ENCODE measurements at regions not wholly inside any gene's neighbourhood (a gene's known extent, or its start where the extent isn't known, plus 50 kb on each side); places are given as distances from the start of the nearest gene placed in this dataset.
"Not testable (repeated sequence)": the region's sequence is repeated elsewhere in the genome, so short reads cannot be mapped to it uniquely, and the experiment has no call there.

DNA sequence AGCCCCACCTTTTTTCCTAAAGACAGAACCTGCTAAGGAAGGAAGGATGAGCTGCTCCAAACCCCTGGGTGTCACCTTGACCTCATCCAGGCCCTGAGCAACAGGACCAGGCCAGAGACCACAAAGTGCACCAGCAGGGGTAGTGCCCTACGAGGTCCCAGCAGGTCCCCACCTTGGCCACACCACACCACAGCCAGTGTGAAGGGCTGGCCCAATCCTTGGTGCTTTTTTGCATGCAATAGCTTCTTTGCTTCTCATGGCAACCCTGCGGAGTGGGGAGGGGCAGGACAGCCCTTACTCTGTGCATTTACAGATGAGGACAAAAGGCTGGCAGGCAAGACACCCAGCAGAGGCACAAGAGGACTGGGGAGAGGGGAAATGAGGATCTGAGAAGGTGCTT is 352.6 kb downstream of the BCL11B start:
- no peaks in the 10 kb centered on the region for H3K36me3 ChIP-seq (ENCODE audit: insufficient read depth, low read length)

GRCh38 chr14:98921306-98921705 is 350.7 kb downstream of the BCL11B start:
- H3K79me2 ChIP-seq (replicated peaks; ENCODE audit: insufficient read depth, low read length); H2AFZ ChIP-seq (ENCODE audit: low read depth, low read length); H3K27me3 ChIP-seq (ENCODE audit: insufficient read depth, low read depth, low read length); H4K20me1 ChIP-seq (ENCODE audit: insufficient read depth); H3K9me3 ChIP-seq (ENCODE audit: low read length); H3K36me3 ChIP-seq (ENCODE audit: insufficient read depth, low read length); H3F3A ChIP-seq (ENCODE audit: insufficient read depth, low read length, poor library complexity, severe bottlenecking); H3K9me2 ChIP-seq (ENCODE audit: insufficient read depth, low read length); H3K27ac ChIP-seq (ENCODE audit: low read length); H3K4me3 ChIP-seq (ENCODE audit: low read length); H3K9ac ChIP-seq (ENCODE audit: low read length); H3K4me2 ChIP-seq (ENCODE audit: low read length): not testable (repeated sequence)

More for the DNA sequence above, 352.6 kb downstream of the BCL11B start:
- TF ChIP-seq TAF1 (IDR thresholded peaks at IDR 0.05; ENCODE audit: low read depth) (no peak), REST (IDR thresholded peaks at IDR 0.05; ENCODE audit: borderline replicate concordance) (no peak)
- Histone ChIP-seq H2AFZ (ENCODE audit: low read depth, low read length) (no peak overlapping the region), H3F3A (ENCODE audit: insufficient read depth, low read length, poor library complexity, severe bottlenecking) (no peaks in the 10 kb centered on the region), H3K4me2 (ENCODE audit: low read length) (no peak overlapping the region), H3K9me2 (ENCODE audit: insufficient read depth, low read length) (no peaks in the 10 kb centered on the region), H3K9me3 (ENCODE audit: low read length) (no peaks in the 10 kb centered on the region), H3K9ac (ENCODE audit: low read length) (no peak overlapping the region), H3K27me3 (ENCODE audit: insufficient read depth, low read depth, low read length) (no peaks in the 10 kb centered on the region), H4K20me1 (ENCODE audit: insufficient read depth) (no peaks in the 10 kb centered on the region), H3K4me3 (ENCODE audit: low read length) (no peak overlapping the region), H3K27ac (ENCODE audit: low read length) (no peak overlapping the region), H3K79me2 (replicated peaks; ENCODE audit: insufficient read depth, low read length) (no peaks in the 10 kb centered on the region)

- Histone ChIP-seq H3K9ac (ENCODE audit: low read length) (no peak overlapping the region), H3K4me3 (ENCODE audit: low read length) (no peak overlapping the region), H4K20me1 (ENCODE audit: insufficient read depth) (no peaks in the 10 kb centered on the region), H3F3A (ENCODE audit: insufficient read depth, low read length, poor library complexity, severe bottlenecking) (no peaks in the 10 kb centered on the region), H3K79me2 (replicated peaks; ENCODE audit: insufficient read depth, low read length) (no peaks in the 10 kb centered on the region), H3K27me3 (ENCODE audit: insufficient read depth, low read depth, low read length) (no peaks in the 10 kb centered on the region), H3K9me2 (ENCODE audit: insufficient read depth, low read length) (no peaks in the 10 kb centered on the region), H3K9me3 (ENCODE audit: low read length) (no peaks in the 10 kb centered on the region), H3K4me2 (ENCODE audit: low read length) (no peak overlapping the region), H2AFZ (ENCODE audit: low read depth, low read length) (no peak overlapping the region), H3K36me3 (ENCODE audit: insufficient read depth, low read length) (no peaks in the 10 kb centered on the region), H3K27ac (ENCODE audit: low read length) (no peak overlapping the region)
- TF ChIP-seq SMC3 (conservative IDR thresholded peaks at IDR 0.05; ENCODE audit: poor library complexity): no peak
- TF ChIP-seq CTCF (IDR thresholded peaks at IDR 0.05; ENCODE audit: poor library complexity, severe bottlenecking): no peak
- no peak for TF ChIP-seq POLR2AphosphoS5 (IDR thresholded peaks at IDR 0.05)
- no peak for TF ChIP-seq REST (IDR thresholded peaks at IDR 0.05; ENCODE audit: borderline replicate concordance)
- TF ChIP-seq EP300 (conservative IDR thresholded peaks at IDR 0.05; ENCODE audit: poor library complexity, severe bottlenecking): no peak
- TF ChIP-seq RAD21 (conservative IDR thresholded peaks at IDR 0.05): no peak
- TF ChIP-seq MXI1 (conservative IDR thresholded peaks at IDR 0.05; ENCODE audit: poor library complexity, severe bottlenecking): no peak
- TF ChIP-seq EZH2 (IDR thresholded peaks at IDR 0.05; ENCODE audit: borderline replicate concordance, insufficient read depth, low read length, poor library complexity, severe bottlenecking): no peak
- TF ChIP-seq TAF1 (IDR thresholded peaks at IDR 0.05; ENCODE audit: low read depth): no peak
Observed at GRCh38 chr14:98923596-98923995, 348.4 kb downstream of the BCL11B start.

All from neural cell (in vitro differentiated cells).